GM21528 (cell line): ENCODE measurements at regions not wholly inside any gene's neighbourhood (a gene's known extent, or its start where the extent isn't known, plus 50 kb on each side); places are given as distances from the start of the nearest gene placed in this dataset.

Experiments
- ATAC-seq: cut with Tn5 transposase; IDR thresholded peaks from one replicate; pipeline ENCODE4 v1.9.1; 2021; ENCODE audit warnings: mild to moderate bottlenecking, moderate library complexity; ENCODE audit not compliant: unreplicated experiment, low FRiP score

- no peak for ATAC-seq
Observed at GRCh38 chr6:101284131-101284530, 109.4 kb upstream of the GRIK2 start.

DNA sequence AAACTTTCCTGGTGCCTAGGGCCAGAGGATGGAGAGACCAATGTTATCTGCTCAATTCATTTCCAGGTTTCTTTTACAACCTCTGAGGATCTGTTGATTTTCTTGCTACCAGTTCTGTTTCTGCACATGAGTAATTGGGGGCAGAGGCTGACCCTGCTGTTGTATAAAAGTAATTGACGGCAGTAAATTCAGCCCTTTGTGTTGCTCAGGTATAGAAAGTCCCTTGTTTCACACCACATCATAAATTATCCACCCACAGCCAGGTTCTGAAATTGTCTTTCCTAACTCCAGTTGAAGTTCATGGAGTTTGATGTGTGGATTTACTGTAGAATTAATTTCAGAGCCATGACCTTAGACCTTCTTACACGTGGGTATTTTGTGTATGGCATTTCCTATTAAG is 107.4 kb upstream of the GRIK2 start:
- no peak for ATAC-seq

DNA sequence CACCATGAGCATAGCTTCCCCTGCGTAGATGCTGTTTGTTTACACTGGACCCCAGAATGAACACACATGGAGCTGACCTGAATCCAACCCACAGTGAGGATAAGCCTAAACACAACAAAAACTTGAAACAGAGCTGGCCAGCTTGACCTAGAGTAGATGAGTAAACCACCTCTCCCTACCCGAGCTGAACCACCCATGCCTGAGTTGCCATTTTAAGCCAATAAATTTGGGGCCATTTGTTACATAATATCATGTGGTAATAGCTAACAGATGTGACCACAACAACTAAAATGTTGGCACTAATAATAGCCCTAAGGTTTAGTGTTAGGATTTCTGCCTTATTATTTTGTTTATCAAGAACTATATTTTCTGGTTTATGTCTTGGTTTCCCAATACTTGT is 103.2 kb upstream of the GRIK2 start:
- ATAC-seq = no peak

- ATAC-seq = no peak
Observed at GRCh38 chr6:101294051-101294638, 99.4 kb upstream of the GRIK2 start.

DNA sequence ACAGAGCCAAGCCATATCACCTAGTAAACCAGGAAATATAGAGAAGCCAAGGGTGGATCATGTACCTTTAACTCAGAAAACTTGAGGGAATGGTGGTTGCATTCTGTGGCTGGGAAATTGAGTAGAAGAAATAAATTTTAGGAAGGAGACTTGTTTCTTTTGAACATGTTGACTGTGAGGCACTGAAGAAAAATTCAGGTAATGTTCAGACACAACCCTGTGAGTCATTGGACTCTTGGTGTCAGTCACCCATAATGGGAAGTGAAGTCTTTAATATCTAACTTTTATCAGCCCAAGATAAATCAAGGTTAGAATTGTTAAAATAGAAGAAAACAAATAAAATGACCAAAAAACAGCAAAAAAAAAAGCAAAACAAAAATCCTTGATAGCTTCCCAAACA is 98.8 kb upstream of the GRIK2 start:
- no peak for ATAC-seq

DNA sequence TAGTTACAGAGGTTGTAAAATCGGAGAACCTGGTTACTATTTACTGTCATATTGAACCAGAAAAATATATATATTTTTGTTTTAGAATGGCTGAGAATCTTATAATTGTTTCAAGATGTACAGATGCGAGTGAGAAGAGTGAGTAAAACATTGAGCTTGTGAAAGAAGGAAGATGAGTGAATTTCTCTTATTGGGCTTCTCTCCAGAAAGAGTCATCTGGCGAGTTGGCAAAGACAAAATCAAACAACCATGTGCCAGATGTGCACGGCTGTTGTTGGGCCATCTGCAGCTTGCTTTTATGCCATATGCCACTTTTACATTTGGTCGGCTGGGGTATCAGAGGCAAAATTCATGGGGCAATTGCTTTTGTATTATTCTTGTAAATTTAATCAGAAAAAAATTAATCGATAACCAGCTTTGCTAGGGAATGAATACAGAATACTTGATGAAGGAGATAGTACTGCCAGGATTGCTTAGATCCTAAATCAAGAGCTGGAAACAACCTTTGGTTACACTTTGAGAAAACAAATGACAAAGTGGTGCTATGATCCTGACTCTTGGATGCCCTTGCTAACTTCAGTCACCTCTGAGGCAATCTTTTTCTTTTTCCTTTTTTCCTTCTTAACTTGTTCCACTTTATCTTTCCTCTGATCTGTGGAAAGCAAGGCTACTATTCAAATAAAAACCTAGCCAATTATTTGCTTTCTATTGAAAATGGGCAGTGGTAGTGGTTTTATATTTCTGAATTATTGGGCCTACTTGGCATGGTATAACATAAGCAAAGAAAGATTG is 97.1 kb upstream of the GRIK2 start:
- no peak for ATAC-seq

DNA sequence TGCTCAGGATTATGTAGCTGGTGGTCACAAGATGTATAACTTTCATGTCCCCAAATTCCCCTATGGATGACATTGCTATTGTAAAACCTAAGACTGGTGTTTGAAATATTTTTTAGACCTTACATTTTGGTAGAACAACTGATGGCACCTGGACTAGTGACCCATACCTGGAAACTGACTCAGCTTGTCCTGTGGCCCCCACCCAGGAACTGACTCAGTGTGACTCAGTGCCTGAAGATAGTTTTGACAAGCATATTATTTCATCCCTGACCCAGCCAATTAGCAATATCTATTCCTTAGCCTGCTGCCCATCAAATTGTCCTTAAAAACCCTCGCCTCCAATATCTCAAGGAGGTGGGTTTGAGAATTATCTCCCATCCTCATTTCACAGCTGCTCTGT is 90.9 kb upstream of the GRIK2 start:
- ATAC-seq = no peak

GRCh38 chr6:101303495-101303894 is 90.0 kb upstream of the GRIK2 start:
- ATAC-seq = no peak

DNA sequence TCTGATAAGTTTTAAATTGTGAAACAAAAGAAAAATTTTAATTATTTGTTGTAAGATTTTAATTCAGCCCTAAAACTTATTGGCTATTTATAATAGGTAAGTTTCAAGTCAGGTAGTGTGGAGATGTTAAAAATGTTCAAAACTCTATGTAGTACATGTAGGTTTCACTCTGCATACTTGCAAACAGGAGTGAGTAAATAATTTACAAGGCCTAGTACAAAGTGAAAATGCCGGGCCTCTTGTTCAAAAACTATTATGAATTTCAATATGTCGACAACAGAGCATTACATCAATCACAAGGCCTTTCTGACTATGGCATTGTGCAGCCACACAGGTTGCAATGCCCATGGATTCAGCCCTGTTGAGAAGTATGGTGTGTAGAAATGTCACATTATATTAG is 80.9 kb upstream of the GRIK2 start:
- ATAC-seq = no peak

GRCh38 chr6:101322921-101323320 is 70.6 kb upstream of the GRIK2 start:
- no peak for ATAC-seq

DNA sequence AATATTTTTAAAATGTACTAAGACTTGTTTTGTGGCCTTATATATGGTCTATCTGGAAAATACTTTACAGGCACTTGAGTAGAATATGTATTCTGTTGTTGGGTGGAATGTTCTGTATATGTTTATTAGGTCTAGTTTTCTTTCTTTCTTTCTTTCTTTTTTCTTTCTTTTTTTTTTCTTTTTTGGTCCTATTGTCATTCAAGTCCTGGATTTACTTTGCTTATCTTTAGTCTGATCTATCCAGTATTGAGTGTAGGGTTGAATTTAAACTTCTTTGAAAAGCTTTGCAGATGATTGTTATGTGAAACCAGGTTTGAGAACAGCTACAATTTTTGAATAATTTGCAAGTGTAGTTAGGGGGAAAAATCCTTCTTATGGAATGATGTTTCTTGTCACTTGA is 67.1 kb upstream of the GRIK2 start:
- no peak for ATAC-seq

DNA sequence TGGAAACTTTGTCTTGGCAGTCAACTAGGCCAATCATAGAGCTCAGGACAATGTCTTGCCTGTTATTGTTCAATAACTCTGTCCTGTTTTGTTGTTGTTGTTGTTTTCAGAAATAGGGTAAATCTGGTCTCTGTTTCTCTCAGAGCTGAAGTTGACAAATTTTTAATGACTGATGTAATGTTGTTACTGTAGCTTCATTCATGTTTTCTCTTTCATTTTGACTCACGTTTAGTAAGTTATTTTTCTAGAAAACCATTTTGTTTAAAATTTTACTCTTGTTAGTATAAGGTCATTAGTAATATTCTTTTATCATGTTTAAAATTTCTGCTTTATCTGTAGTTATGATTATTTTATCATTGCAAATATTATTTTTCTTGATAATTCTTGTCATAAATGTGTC is 51.6 kb upstream of the GRIK2 start:
- no peak for ATAC-seq
